HepG2 (cell line): ENCODE measurements at regions not wholly inside any gene's neighbourhood (a gene's known extent, or its start where the extent isn't known, plus 50 kb on each side); places are given as distances from the start of the nearest gene placed in this dataset.

Experiments used
- ATAC-seq: fragments of 200-7000 bp; cut with Tn5 transposase; 3 replicates; pipeline ENCODE4 v1.9.1; 2020; ENCODE audit warnings: mild to moderate bottlenecking, moderate library complexity
- BruUV-seq: library from RNA; stranded (reverse); fragments of 400-500 nt; replicated peaks from 2 replicates; lab custom pipeline; 2021; lab: Mats Ljungman, UMichigan
- CTCF ChIA-PET: fragments of 300-600 bp; formaldehyde crosslinking; extraction: SDS; loops from one replicate; lab custom pipeline; 2021; ENCODE audit warnings: low total read pairs, inconsistent platforms, low intra/inter-chr PET ratio; lab: Yijun Ruan, JAX
- POLR2A ChIA-PET: fragments of 350-600 bp; sonication (Branson Sonifier 250); formaldehyde crosslinking; loops from one replicate; lab custom pipeline; 2020; ENCODE audit warnings: antibody characterized with exemption, inconsistent platforms; lab: Yijun Ruan, JAX
- DNase-seq: peaks from one replicate; pipeline ENCODE4 v3.0.0-alpha.2; 2015; ENCODE audit warnings: low spot score
- FAIRE-seq: peaks from 3 replicates; lab custom pipeline; 2011; peaks lifted over from hg19 to GRCh38; lab: Jason Lieb, UNC
- H2AFZ ChIP-seq: one replicate; pipeline ENCODE4 v1.6.1; 2011; ENCODE audit warnings: low read length, inconsistent platforms
- H3K27ac ChIP-seq: fragments of 300-600 bp; 3 replicates; pipeline ENCODE4 v1.8.0; 2011; ENCODE audit warnings: mixed run types, mild to moderate bottlenecking, mixed read lengths, low read length, inconsistent platforms; ENCODE audit not compliant: insufficient read depth; ENCODE audit errors: extremely low read length
- H3K27me3 ChIP-seq, 2 experiments: fragments of 200-600 bp in 1 of 2; 2 replicates in 1 of 2; 3 replicates in 1 of 2; pipeline versions ENCODE4 v1.6.0 to v1.8.0; 2011; ENCODE audit warnings: low read length in 2 of 2, mild to moderate bottlenecking in 2 of 2, moderate library complexity in 2 of 2, inconsistent platforms in 1 of 2; ENCODE audit not compliant: insufficient read depth in 2 of 2, control insufficient read depth in 1 of 2
- H3K36me3 ChIP-seq, 2 experiments: fragments of 200-600 bp in 1 of 2; replicated peaks in 1 of 2; 2 replicates in 1 of 2; 3 replicates in 1 of 2; pipeline versions ENCODE4 v1.5.1 to v1.8.0; 2011; ENCODE audit warnings: low read length in 2 of 2, inconsistent platforms in 1 of 2; ENCODE audit not compliant: insufficient read depth in 2 of 2, control insufficient read depth in 1 of 2
- H3K4me1 ChIP-seq: 2 replicates; pipeline ENCODE4 v1.5.1; 2012; ENCODE audit warnings: low read length, inconsistent platforms; ENCODE audit not compliant: insufficient read depth
- H3K4me2 ChIP-seq: 2 replicates; pipeline ENCODE4 v1.6.0; 2011; ENCODE audit warnings: low read depth, low read length, inconsistent platforms
- H3K4me3 ChIP-seq, 3 experiments: fragments of 200-600 bp in 1 of 3; sonication (generic), shearing (Covaris generic) in 1 of 3; replicated peaks in 1 of 3; 2 replicates each; pipeline ENCODE4 v1.5.1; 2011 to 2016; ENCODE audit warnings: low read length in 3 of 3, inconsistent platforms in 2 of 3, low read depth in 2 of 3, mild to moderate bottlenecking in 2 of 3, control low read depth in 1 of 3, mixed read lengths in 1 of 3; ENCODE audit not compliant: insufficient read depth in 1 of 3
- H3K79me2 ChIP-seq: one replicate; pipeline ENCODE4 v1.6.1; 2011; ENCODE audit warnings: low read length, inconsistent platforms; ENCODE audit not compliant: insufficient read depth
- H3K9ac ChIP-seq: 2 replicates; pipeline ENCODE4 v1.6.0; 2011; ENCODE audit warnings: mild to moderate bottlenecking, low read depth, low read length, inconsistent platforms; ENCODE audit not compliant: insufficient read depth
- H3K9me3 ChIP-seq: 2 replicates; pipeline ENCODE4 v1.5.1; 2012; ENCODE audit warnings: mild to moderate bottlenecking, low read length
- H4K20me1 ChIP-seq: 2 replicates; pipeline ENCODE4 v1.6.0; 2011; ENCODE audit warnings: inconsistent platforms, mild to moderate bottlenecking, low read length, moderate library complexity; ENCODE audit not compliant: insufficient read depth
- ATAD3A ChIP-seq: sonication (generic); formaldehyde crosslinking; IDR thresholded peaks from 2 replicates; pipeline ENCODE4 v1.4.0; 2020; ENCODE audit warnings: missing genetic modification reagents
- ELF3 ChIP-seq: IDR thresholded peaks from 2 replicates; pipeline ENCODE4 v1.6.1; 2016; ENCODE audit warnings: missing genetic modification reagents, missing compliant biosample characterization
- MYC ChIP-seq: sonication (generic); formaldehyde crosslinking; IDR thresholded peaks from 2 replicates; pipeline ENCODE4 v1.9.0; 2021; ENCODE audit warnings: missing genetic modification reagents, borderline replicate concordance
- RBM39 ChIP-seq: fragments of 200-400 bp; formaldehyde crosslinking; IDR thresholded peaks from one replicate; pipeline ENCODE4 v1.6.1; 2018; ENCODE audit warnings: antibody characterized with exemption, mild to moderate bottlenecking, low read depth, low read length; ENCODE audit not compliant: poor library complexity, severe bottlenecking
- SIX1 ChIP-seq: sonication (generic); formaldehyde crosslinking; IDR thresholded peaks from 2 replicates; pipeline ENCODE4 v1.4.0; 2020; ENCODE audit warnings: missing genetic modification reagents, borderline replicate concordance
- SP140L ChIP-seq: sonication (generic); formaldehyde crosslinking; IDR thresholded peaks from 2 replicates; pipeline ENCODE4 v1.4.0; 2020; ENCODE audit warnings: missing genetic modification reagents, borderline replicate concordance
- STAG1 ChIP-seq: sonication (generic); formaldehyde crosslinking; IDR thresholded peaks from 2 replicates; pipeline ENCODE4 v1.4.0; 2020; ENCODE audit warnings: missing genetic modification reagents
- THAP11 ChIP-seq: IDR thresholded peaks from 2 replicates; pipeline ENCODE4 v1.6.1; 2016; ENCODE audit warnings: missing biosample characterization, missing genetic modification reagents
- ZFP36 ChIP-seq: fragments of 150-350 bp; IDR thresholded peaks from 2 replicates; pipeline ENCODE4 v1.6.1; 2018; ENCODE audit warnings: borderline replicate concordance, low read length, low read depth; ENCODE audit not compliant: partially characterized antibody
- ZNF510 ChIP-seq: sonication (generic); formaldehyde crosslinking; IDR thresholded peaks from 2 replicates; pipeline ENCODE4 v1.4.0; 2020; ENCODE audit warnings: low read depth, mild to moderate bottlenecking, missing genetic modification reagents
- ZNF550 ChIP-seq: sonication (generic); formaldehyde crosslinking; IDR thresholded peaks from 2 replicates; pipeline ENCODE4 v1.4.0; 2020; ENCODE audit warnings: mild to moderate bottlenecking, missing genetic modification reagents, borderline replicate concordance
- ZNF879 ChIP-seq: sonication (generic); formaldehyde crosslinking; IDR thresholded peaks from 2 replicates; pipeline ENCODE4 v1.8.1; 2023; ENCODE audit warnings: missing genetic modification reagents
- WGBS: methylation state at CpG from one replicate; pipeline ENCODE4 v1.1.6; 2017; ENCODE audit warnings: low lambda C conversion rate; 5-methylcytosine and 5-hydroxymethylcytosine counted together
- in situ Hi-C: cut with HindIII; loops from 2 replicates; pipeline ENCODE4 v1.10.0; 2017; ENCODE audit warnings: low pct_unique_long_range_greater_than_20kb; ENCODE audit not compliant: extremely low pct_ligation_motif_present
- intact Hi-C: fragments of 100-400 bp; cut with micrococcal nuclease; formaldehyde crosslinking; loops from one replicate; pipeline ENCODE4 v1.10.0; 2022; ENCODE audit not compliant: unreplicated experiment
- TF ChIP-seq, protein P1 (sequence below): sonication (generic); IDR thresholded peaks from 2 replicates; pipeline ENCODE4 v1.6.1; 2016; ENCODE audit warnings: low read depth, borderline replicate concordance

DNA sequence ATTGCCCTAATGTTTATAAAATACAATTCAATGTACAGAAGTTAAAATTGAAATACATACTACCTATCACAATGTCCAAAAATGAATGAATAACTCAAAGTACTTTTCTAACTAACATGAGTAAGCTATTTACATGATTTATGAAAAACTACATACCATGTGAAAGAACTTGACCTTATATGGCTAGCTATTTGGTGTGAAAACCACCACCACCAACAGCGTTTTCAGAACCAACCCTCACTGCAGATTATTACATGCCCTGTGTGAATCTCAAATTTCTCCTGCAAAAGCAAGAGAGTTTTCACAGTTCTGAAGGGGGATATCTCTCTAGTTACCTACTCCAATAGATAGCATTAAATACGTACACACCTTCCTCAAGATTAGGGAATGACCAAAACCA lies 198.5 kb downstream of the SPATA18 start (continued):
- TF ChIP-seq, protein P1, sequence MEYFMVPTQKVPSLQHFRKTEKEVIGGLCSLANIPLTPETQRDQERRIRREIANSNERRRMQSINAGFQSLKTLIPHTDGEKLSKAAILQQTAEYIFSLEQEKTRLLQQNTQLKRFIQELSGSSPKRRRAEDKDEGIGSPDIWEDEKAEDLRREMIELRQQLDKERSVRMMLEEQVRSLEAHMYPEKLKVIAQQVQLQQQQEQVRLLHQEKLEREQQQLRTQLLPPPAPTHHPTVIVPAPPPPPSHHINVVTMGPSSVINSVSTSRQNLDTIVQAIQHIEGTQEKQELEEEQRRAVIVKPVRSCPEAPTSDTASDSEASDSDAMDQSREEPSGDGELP = no peak
- TF ChIP-seq ZNF879 (CRISPR knock-in tag) = no peak
- no peak for TF ChIP-seq STAG1
- TF ChIP-seq ELF3 = no peak
- no peak for TF ChIP-seq ZNF550 (CRISPR knock-in tag)
- TF ChIP-seq MYC (CRISPR knock-in tag) = no peak

DNA sequence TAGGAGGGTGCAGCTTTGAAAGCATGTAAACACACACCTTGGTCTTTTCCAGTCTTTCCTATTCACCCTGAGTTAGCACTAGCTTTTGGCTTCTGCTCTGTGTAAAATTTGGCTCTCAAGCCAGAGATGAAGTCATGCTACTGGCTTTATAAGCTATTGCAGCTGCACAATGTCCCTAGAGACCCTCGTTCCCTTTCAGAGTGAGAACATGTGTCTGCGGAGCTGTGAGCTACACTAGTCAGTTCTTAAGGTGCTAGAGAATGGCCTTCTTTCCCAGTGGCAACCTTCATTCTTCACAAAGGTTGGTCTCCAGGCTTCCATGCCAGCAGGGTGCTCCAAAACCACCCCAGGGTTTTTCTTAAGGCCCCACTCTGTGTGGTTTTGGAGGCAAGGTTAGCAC lies 199.1 kb downstream of the SPATA18 start:
- no peak overlapping the region for H2AFZ ChIP-seq
- no peak for ATAC-seq
- BruUV-seq = no TSS peak
- intact Hi-C loops = no loop called here
- no peak overlapping the region for H3K4me3 ChIP-seq
- no peaks in the 10 kb centered on the region for H3K79me2 ChIP-seq
- TF ChIP-seq ZNF510 (CRISPR knock-in tag) = no peak
- no peak for TF ChIP-seq THAP11 (CRISPR knock-in tag)
- TF ChIP-seq RBM39 = no peak
- no peak for TF ChIP-seq ATAD3A (CRISPR knock-in tag)
- TF ChIP-seq SIX1 (CRISPR knock-in tag) = no peak
- no peak for TF ChIP-seq ZFP36
- TF ChIP-seq SP140L (CRISPR knock-in tag) = no peak
- DNase-seq = no peak
- H3K9ac ChIP-seq = no peak overlapping the region
- no peaks in the 10 kb centered on the region; a peak in 1 of 5 replicates for H3K27me3 ChIP-seq
- no peak overlapping the region for H3K27ac ChIP-seq
- H3K4me2 ChIP-seq = no peak overlapping the region
- in situ Hi-C loops = no loop called here
- FAIRE-seq = no peak
- H3K4me1 ChIP-seq = no peaks in the 10 kb centered on the region
- H4K20me1 ChIP-seq = no peaks in the 10 kb centered on the region
- no peaks in the 10 kb centered on the region for H3K36me3 ChIP-seq
- CTCF ChIA-PET = no interaction called here
- POLR2A ChIA-PET = no interaction called here
- no peaks in the 10 kb centered on the region for H3K9me3 ChIP-seq
- WGBS = 0% methylated on average over 2 of the region's 2 CpGs
